ENCODE measurements at regions not wholly inside any gene's neighbourhood (a gene's known extent, or its start where the extent isn't known, plus 50 kb on each side); places are given as distances from the start of the nearest gene placed in this dataset.

DNA sequence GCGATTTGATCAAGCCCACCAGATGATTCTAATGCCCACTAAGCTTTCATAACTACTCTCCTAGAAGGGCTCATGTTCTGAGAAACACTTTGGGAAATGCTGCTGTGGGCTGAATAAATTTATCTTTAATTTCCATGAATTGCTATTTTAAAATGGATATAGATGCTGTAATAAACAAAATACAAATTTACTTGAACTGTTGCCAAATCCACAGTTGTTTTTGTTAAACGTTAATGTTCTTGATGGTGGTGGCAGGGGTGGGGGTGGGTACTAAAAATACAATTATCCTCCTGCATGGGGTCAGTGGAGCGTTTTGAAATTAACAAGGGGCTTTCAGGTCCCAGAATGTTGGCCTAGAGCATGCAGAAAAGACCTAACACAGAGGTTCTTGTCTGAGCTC, 244.7 kb upstream of the POU3F1 start:
- no peak for DNase-seq (ENCODE audit: insufficient read length, low spot score)
- TF ChIP-seq TAF1 (IDR thresholded peaks at IDR 0.05; ENCODE audit: low read depth, low read length) (no peak), POU2F2 (IDR thresholded peaks at IDR 0.05; ENCODE audit: low read depth, low read length) (no peak), POLR2A (IDR thresholded peaks at IDR 0.05; ENCODE audit: low read depth, low read length) (no peak), POLR2AphosphoS5 (IDR thresholded peaks at IDR 0.05; ENCODE audit: low read depth, low read length) (no peak), SPI1 (IDR thresholded peaks at IDR 0.05; ENCODE audit: low read depth, low read length) (no peak), PAX5 (IDR thresholded peaks at IDR 0.05; ENCODE audit: insufficient read depth, low read length, severe bottlenecking) (no peak)
- no peak for FAIRE-seq

- no peak for FAIRE-seq
- TF ChIP-seq POLR2A (IDR thresholded peaks at IDR 0.05; ENCODE audit: low read depth, low read length) (no peak), POLR2AphosphoS5 (IDR thresholded peaks at IDR 0.05; ENCODE audit: low read depth, low read length) (no peak), TAF1 (IDR thresholded peaks at IDR 0.05; ENCODE audit: low read depth, low read length) (no peak), SPI1 (IDR thresholded peaks at IDR 0.05; ENCODE audit: low read depth, low read length) (no peak), POU2F2 (IDR thresholded peaks at IDR 0.05; ENCODE audit: low read depth, low read length) (no peak), PAX5 (IDR thresholded peaks at IDR 0.05; ENCODE audit: insufficient read depth, low read length, severe bottlenecking) (no peak)
- no peak for DNase-seq (ENCODE audit: insufficient read length, low spot score)
These were observed 242.4 kb upstream of the POU3F1 start for GRCh38 chr1:38289034-38289433.

GRCh38 chr1:38287547-38287946, 241.0 kb upstream of the POU3F1 start:
- TF ChIP-seq POLR2AphosphoS5 (IDR thresholded peaks at IDR 0.05; ENCODE audit: low read depth, low read length) = no peak
- TF ChIP-seq POU2F2 (IDR thresholded peaks at IDR 0.05; ENCODE audit: low read depth, low read length) = no peak
- TF ChIP-seq PAX5 (IDR thresholded peaks at IDR 0.05; ENCODE audit: insufficient read depth, low read length, severe bottlenecking) = no peak
- TF ChIP-seq TAF1 (IDR thresholded peaks at IDR 0.05; ENCODE audit: low read depth, low read length) = no peak
- TF ChIP-seq POLR2A (IDR thresholded peaks at IDR 0.05; ENCODE audit: low read depth, low read length) = no peak
- no peak for TF ChIP-seq SPI1 (IDR thresholded peaks at IDR 0.05; ENCODE audit: low read depth, low read length)
- DNase-seq (ENCODE audit: insufficient read length, low spot score) (no peak), FAIRE-seq (no peak)

DNA sequence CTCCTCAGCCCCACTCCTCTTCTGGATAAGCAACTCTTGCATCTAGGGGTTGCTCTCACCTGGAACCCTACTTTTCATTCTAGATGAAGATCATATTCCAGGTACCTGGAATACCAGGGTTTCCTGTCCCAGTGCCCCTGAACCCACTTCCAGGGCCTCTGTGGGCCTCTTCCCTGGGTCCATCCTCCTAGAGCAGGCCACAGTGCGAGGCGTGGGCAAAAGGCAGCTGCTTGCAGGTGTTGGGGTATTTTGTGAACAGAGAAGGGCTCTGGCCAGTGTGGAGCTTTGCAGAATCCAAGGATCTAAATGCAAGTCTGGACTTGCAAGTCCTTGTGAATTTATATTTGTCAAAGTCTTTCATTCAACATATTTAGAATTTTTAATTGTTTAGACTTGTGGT, 240.4 kb upstream of the POU3F1 start:
- FAIRE-seq (no peak), DNase-seq (ENCODE audit: insufficient read length, low spot score) (no peak)
- no peak for TF ChIP-seq SPI1 (IDR thresholded peaks at IDR 0.05; ENCODE audit: low read depth, low read length)
- no peak for TF ChIP-seq TAF1 (IDR thresholded peaks at IDR 0.05; ENCODE audit: low read depth, low read length)
- TF ChIP-seq POU2F2 (IDR thresholded peaks at IDR 0.05; ENCODE audit: low read depth, low read length) = no peak
- TF ChIP-seq PAX5 (IDR thresholded peaks at IDR 0.05; ENCODE audit: insufficient read depth, low read length, severe bottlenecking) = no peak
- TF ChIP-seq POLR2AphosphoS5 (IDR thresholded peaks at IDR 0.05; ENCODE audit: low read depth, low read length) = no peak
- no peak for TF ChIP-seq POLR2A (IDR thresholded peaks at IDR 0.05; ENCODE audit: low read depth, low read length)

GRCh38 chr1:38285807-38286530, 239.4 kb upstream of the POU3F1 start:
- DNase-seq (ENCODE audit: insufficient read length, low spot score) = no peak
- FAIRE-seq = no peak
- TF ChIP-seq TAF1 (IDR thresholded peaks at IDR 0.05; ENCODE audit: low read depth, low read length) (no peak), POU2F2 (IDR thresholded peaks at IDR 0.05; ENCODE audit: low read depth, low read length) (no peak), PAX5 (IDR thresholded peaks at IDR 0.05; ENCODE audit: insufficient read depth, low read length, severe bottlenecking) (no peak), SPI1 (IDR thresholded peaks at IDR 0.05; ENCODE audit: low read depth, low read length) (no peak), POLR2AphosphoS5 (IDR thresholded peaks at IDR 0.05; ENCODE audit: low read depth, low read length) (no peak), POLR2A (IDR thresholded peaks at IDR 0.05; ENCODE audit: low read depth, low read length) (no peak)

DNA sequence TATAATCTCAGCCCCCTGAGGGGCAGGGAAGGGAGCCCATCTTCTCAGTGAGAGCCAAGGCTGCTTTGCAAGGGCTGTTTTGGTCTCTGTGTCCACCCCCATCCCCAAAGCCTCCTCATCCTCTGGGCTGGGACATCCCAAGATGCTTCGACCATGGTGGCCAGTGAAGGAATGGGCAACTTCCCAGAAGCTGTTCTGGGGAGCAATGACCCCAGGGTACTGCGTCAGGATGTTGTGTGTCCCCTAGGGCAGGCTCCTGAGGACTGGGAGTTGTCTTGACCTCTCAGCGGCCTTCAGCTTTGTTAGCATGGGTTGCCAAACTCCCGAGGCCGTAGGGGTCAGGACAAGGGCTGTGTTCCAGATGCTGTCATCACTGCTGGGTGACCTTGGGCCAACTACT, 238.4 kb upstream of the POU3F1 start:
- FAIRE-seq = no peak
- no peak for DNase-seq (ENCODE audit: insufficient read length, low spot score)
- no peak for TF ChIP-seq SPI1 (IDR thresholded peaks at IDR 0.05; ENCODE audit: low read depth, low read length)
- no peak for TF ChIP-seq TAF1 (IDR thresholded peaks at IDR 0.05; ENCODE audit: low read depth, low read length)
- TF ChIP-seq POLR2AphosphoS5 (IDR thresholded peaks at IDR 0.05; ENCODE audit: low read depth, low read length) = no peak
- no peak for TF ChIP-seq POU2F2 (IDR thresholded peaks at IDR 0.05; ENCODE audit: low read depth, low read length)
- TF ChIP-seq POLR2A (IDR thresholded peaks at IDR 0.05; ENCODE audit: low read depth, low read length) = no peak
- no peak for TF ChIP-seq PAX5 (IDR thresholded peaks at IDR 0.05; ENCODE audit: insufficient read depth, low read length, severe bottlenecking)

DNA sequence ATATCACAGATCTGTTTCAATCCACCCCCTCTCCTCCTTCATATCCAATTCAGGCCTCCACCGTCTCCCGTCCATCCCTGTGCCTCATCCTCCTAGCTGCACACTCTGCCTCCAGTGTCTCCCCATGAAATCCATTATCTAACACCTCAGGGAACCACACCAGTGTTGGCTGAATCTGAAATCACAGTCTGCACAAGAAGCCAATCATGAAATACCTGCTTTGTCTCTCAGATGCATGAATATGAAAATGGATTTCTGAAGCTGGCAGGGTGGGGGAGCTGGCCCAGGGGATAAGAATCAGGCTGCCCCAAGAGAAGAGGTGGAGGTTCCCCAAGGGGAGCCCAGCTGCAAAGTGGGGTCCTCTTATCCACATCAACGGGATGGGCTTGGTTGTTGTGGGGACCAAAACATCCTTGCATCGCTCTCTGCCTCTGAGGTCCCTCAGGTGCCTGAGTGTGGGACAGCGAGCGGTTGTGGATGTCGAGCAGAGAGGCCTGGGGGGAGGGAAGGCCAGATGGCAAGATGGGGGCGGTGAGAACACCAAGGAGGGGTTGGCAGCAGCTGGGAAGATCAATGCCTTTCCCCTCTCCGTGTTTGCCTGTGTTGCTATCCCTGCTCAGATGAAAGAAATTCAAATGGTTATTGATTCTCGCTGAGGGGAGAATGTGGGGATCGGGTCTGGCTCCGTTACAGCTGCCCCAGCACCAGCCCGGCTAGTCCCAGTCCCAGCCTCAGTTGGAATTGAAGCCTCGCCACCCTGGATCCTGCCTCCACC, 237.3 kb upstream of the POU3F1 start:
- no peak for TF ChIP-seq POLR2A (IDR thresholded peaks at IDR 0.05; ENCODE audit: low read depth, low read length)
- no peak for TF ChIP-seq TAF1 (IDR thresholded peaks at IDR 0.05; ENCODE audit: low read depth, low read length)
- no peak for TF ChIP-seq SPI1 (IDR thresholded peaks at IDR 0.05; ENCODE audit: low read depth, low read length)
- no peak for TF ChIP-seq POLR2AphosphoS5 (IDR thresholded peaks at IDR 0.05; ENCODE audit: low read depth, low read length)
- TF ChIP-seq PAX5 (IDR thresholded peaks at IDR 0.05; ENCODE audit: insufficient read depth, low read length, severe bottlenecking) = no peak
- TF ChIP-seq POU2F2 (IDR thresholded peaks at IDR 0.05; ENCODE audit: low read depth, low read length) = no peak
- DNase-seq (ENCODE audit: insufficient read length, low spot score) = no peak
- no peak for FAIRE-seq

- FAIRE-seq (no peak), DNase-seq (ENCODE audit: insufficient read length, low spot score) (no peak)
- TF ChIP-seq SPI1 (IDR thresholded peaks at IDR 0.05; ENCODE audit: low read depth, low read length) (no peak), POU2F2 (IDR thresholded peaks at IDR 0.05; ENCODE audit: low read depth, low read length) (no peak), PAX5 (IDR thresholded peaks at IDR 0.05; ENCODE audit: insufficient read depth, low read length, severe bottlenecking) (no peak), POLR2A (IDR thresholded peaks at IDR 0.05; ENCODE audit: low read depth, low read length) (no peak), TAF1 (IDR thresholded peaks at IDR 0.05; ENCODE audit: low read depth, low read length) (no peak), POLR2AphosphoS5 (IDR thresholded peaks at IDR 0.05; ENCODE audit: low read depth, low read length) (no peak)
These were observed 232.6 kb upstream of the POU3F1 start for GRCh38 chr1:38279148-38279547.

GRCh38 chr1:38277646-38278045, 231.1 kb upstream of the POU3F1 start:
- TF ChIP-seq TAF1 (IDR thresholded peaks at IDR 0.05; ENCODE audit: low read depth, low read length) (no peak), POU2F2 (IDR thresholded peaks at IDR 0.05; ENCODE audit: low read depth, low read length) (no peak), POLR2A (IDR thresholded peaks at IDR 0.05; ENCODE audit: low read depth, low read length) (no peak), SPI1 (IDR thresholded peaks at IDR 0.05; ENCODE audit: low read depth, low read length) (no peak), POLR2AphosphoS5 (IDR thresholded peaks at IDR 0.05; ENCODE audit: low read depth, low read length) (no peak), PAX5 (IDR thresholded peaks at IDR 0.05; ENCODE audit: insufficient read depth, low read length, severe bottlenecking) (no peak)
- DNase-seq (ENCODE audit: insufficient read length, low spot score) = no peak
- FAIRE-seq = no peak

All from GM12891 (cell line).